Spleen (tissue), 11 donors: ENCODE measurements at regions not wholly inside any gene's neighbourhood (a gene's known extent, or its start where the extent isn't known, plus 50 kb on each side); places are given as distances from the start of the nearest gene placed in this dataset.

Experiments used
- DNase-seq: peaks from one replicate; pipeline ENCODE4 v3.0.0-alpha.2; 2020
- H3K27ac ChIP-seq, 8 donors: fragments of 200-600 bp; sonication (generic) in 7 of 8; 1 replicate in 4 of 8; 2 replicates in 4 of 8; pipeline versions ENCODE4 v1.5.0 to v1.8.0; 2016 to 2021; ENCODE audit warnings: inconsistent platforms in 4 of 8, mild to moderate bottlenecking in 4 of 8, moderate library complexity in 1 of 8
- H3K27me3 ChIP-seq, 7 donors: fragments of 200-600 bp; sonication (generic) in 6 of 7; replicated peaks in 1 of 7; 1 replicate in 4 of 7; 2 replicates in 3 of 7; pipeline versions ENCODE4 v1.5.0 to v1.8.0; 2016 to 2021; ENCODE audit warnings: inconsistent platforms in 3 of 7, mild to moderate bottlenecking in 1 of 7
- H3K36me3 ChIP-seq, 6 donors: fragments of 200-600 bp; sonication (generic) in 5 of 6; 1 replicate in 4 of 6; 2 replicates in 2 of 6; pipeline versions ENCODE4 v1.5.0 to v1.8.0; 2016 to 2021; ENCODE audit warnings: inconsistent platforms in 2 of 6
- H3K4me1 ChIP-seq, 6 donors: fragments of 200-600 bp; sonication (generic) in 5 of 6; 1 replicate in 3 of 6; 2 replicates in 3 of 6; pipeline versions ENCODE4 v1.5.0 to v1.8.0; 2016 to 2021; ENCODE audit warnings: inconsistent platforms in 3 of 6
- H3K4me3 ChIP-seq, 8 donors: fragments of 200-600 bp; sonication (generic) in 7 of 8; 1 replicate in 4 of 8; 2 replicates in 4 of 8; pipeline versions ENCODE4 v1.5.0 to v1.8.0; 2016 to 2021; ENCODE audit warnings: inconsistent platforms in 4 of 8, mild to moderate bottlenecking in 4 of 8, moderate library complexity in 2 of 8
- H3K9me3 ChIP-seq, 8 donors: fragments of 200-600 bp; sonication (generic) in 7 of 8; 1 replicate in 4 of 8; 2 replicates in 4 of 8; pipeline versions ENCODE4 v1.5.0 to v1.8.0; 2016 to 2021; ENCODE audit warnings: inconsistent platforms in 4 of 8
- POLR2A ChIP-seq, 3 donors: fragments of 450-650 bp; IDR thresholded peaks; one replicate each; pipeline ENCODE4 v1.5.1; 2017; ENCODE audit warnings: antibody characterized with exemption in 3 of 3, mild to moderate bottlenecking in 1 of 3
- POLR2AphosphoS5 ChIP-seq, 3 donors: sonication (generic); formaldehyde crosslinking; IDR thresholded peaks; one replicate each; pipeline ENCODE4 v1.5.1; 2017; ENCODE audit warnings: antibody characterized with exemption in 3 of 3
- WGBS, 5 donors: extraction: QIAGEN DNeasy Blood & Tissue Kit in 3 of 5; methylation state at CpG; one replicate each; pipeline versions ENCODE4 v1.1.5 to v1.1.7; 2013 to 2018; 5-methylcytosine and 5-hydroxymethylcytosine counted together
- intact Hi-C: fragments of 100-400 bp; cut with DNase I; formaldehyde crosslinking; loops from one replicate; pipeline ENCODE4 v1.15.0; 2023; ENCODE audit warnings: low total_unique reads
- TF ChIP-seq, protein P1 (sequence below), 11 experiments: fragments of 200-600 bp in 7 of 11; fragments of 450-650 bp in 4 of 11; sonication (generic) in 4 of 11; IDR thresholded peaks in 8 of 11; conservative IDR thresholded peaks in 3 of 11; 1 replicate in 7 of 11; 2 replicates in 4 of 11; pipeline versions ENCODE4 v1.4.0 to v1.8.0; 2016 to 2021; ENCODE audit warnings: antibody characterized with exemption in 11 of 11, inconsistent platforms in 4 of 11, mild to moderate bottlenecking in 1 of 11
- donor health status: healthy with polysubstance abuse.
- donor health status: DM: no; HTN: no; CAD: no; lungs with moderate emphysema.
- donor health status: DM: no; HTN: no; CAD: no.
- donor health status: Bipolar disorder and iron deficiency.
- donor health status: healthy.
- donor health status: DM: no; HTN: no; CAD: no.
- donor health status: DM: yes; HTN: yes; CAD: no.

DNA sequence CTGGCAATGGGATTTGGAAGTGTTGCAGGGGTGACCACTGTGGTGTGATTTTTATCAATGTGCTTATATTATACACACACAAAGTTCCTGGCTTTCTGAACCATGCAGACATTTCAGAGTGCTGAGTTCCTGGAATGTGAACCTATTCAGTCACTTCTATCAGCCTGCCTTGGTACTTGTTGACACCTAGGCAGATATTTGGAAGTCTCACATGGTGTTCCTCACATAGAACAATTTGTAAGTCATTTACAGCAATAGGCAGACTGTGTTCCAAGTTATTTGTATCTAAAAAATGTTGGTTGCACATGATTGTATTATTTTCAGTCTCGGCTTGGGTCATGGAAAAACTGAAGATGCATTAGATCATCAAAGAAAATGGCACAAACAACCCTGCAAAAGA lies 182.2 kb downstream of the SREK1 start:
- H3K4me3 ChIP-seq, result no peak overlapping the region
- no peaks in the 10 kb centered on the region for H3K4me1 ChIP-seq
- H3K9me3 ChIP-seq, result no peaks in the 10 kb centered on the region
- 69 to 88% (median 76%) methylated on average over 1 of the region's 1 CpG for WGBS, 5 donors
- H3K27ac ChIP-seq, result no peak overlapping the region
- no peaks in the 10 kb centered on the region for H3K36me3 ChIP-seq
- TF ChIP-seq, protein P1, sequence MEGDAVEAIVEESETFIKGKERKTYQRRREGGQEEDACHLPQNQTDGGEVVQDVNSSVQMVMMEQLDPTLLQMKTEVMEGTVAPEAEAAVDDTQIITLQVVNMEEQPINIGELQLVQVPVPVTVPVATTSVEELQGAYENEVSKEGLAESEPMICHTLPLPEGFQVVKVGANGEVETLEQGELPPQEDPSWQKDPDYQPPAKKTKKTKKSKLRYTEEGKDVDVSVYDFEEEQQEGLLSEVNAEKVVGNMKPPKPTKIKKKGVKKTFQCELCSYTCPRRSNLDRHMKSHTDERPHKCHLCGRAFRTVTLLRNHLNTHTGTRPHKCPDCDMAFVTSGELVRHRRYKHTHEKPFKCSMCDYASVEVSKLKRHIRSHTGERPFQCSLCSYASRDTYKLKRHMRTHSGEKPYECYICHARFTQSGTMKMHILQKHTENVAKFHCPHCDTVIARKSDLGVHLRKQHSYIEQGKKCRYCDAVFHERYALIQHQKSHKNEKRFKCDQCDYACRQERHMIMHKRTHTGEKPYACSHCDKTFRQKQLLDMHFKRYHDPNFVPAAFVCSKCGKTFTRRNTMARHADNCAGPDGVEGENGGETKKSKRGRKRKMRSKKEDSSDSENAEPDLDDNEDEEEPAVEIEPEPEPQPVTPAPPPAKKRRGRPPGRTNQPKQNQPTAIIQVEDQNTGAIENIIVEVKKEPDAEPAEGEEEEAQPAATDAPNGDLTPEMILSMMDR (IDR thresholded peaks at IDR 0.05 in 8 of 11, conservative IDR thresholded peaks at IDR 0.05 in 3 of 11), result no peak
- TF ChIP-seq POLR2AphosphoS5 (IDR thresholded peaks at IDR 0.05) (no peak), POLR2A (IDR thresholded peaks at IDR 0.05) (no peak)
- intact Hi-C loops, result no loop called here
- H3K27me3 ChIP-seq, result peaks cover 0 to 5% (median 0%) of the 10 kb centered on the region in 7 donors
- no peak for DNase-seq

DNA sequence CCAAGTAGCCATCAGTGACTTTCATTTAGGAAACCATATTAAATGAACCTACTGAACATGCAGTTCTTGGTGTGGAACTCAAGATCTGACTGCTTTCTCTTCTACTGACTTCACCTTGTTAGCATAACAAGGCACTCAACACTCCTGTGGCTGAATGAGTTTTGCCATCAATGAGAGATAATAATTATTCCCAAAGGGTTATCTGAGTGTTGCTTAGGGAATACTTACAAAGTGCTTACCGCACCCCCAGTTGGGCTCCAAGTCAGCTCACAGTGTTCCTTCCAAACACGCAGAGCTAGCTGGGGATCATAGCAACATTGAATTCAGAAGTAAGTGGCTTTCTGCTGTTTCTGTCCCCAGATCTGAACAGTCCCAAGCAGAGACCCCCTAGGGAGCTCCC lies 182.9 kb downstream of the SREK1 start:
- TF ChIP-seq POLR2AphosphoS5 (IDR thresholded peaks at IDR 0.05) (no peak), POLR2A (IDR thresholded peaks at IDR 0.05) (no peak)
- TF ChIP-seq, protein P1 (IDR thresholded peaks at IDR 0.05 in 8 of 11, conservative IDR thresholded peaks at IDR 0.05 in 3 of 11), result no peak
- Histone ChIP-seq H3K9me3 (no peaks in the 10 kb centered on the region), H3K27me3 (no peaks in the 10 kb centered on the region), H3K36me3 (no peaks in the 10 kb centered on the region), H3K4me3 (no peak overlapping the region), H3K4me1 (no peaks in the 10 kb centered on the region), H3K27ac (no peak overlapping the region)
- no peak for DNase-seq
- 72 to 100% (median 93%) methylated on average over 2 of the region's 2 CpGs for WGBS, 5 donors
- intact Hi-C loops, result no loop called here

DNA sequence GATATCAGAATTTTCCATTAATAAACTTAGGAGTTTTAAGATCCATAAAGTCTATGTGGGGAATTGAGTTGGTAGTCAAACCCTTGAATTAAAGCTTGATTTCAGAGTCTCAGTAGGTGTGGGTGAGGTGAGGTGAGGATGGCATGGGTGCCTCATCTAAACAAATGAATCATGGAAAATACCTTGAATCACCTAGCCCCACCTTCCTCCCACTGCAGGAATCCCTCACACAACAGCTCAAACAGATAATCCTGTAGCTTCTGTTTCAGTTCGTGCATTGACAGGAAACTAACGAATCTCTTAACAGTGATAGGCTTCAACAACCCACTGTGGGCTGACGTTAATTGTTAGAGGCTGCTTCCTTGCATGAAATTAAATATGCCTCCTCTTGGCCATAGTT lies 185.0 kb downstream of the SREK1 start:
- DNase-seq, result no peak
- no peaks in the 10 kb centered on the region for H3K36me3 ChIP-seq
- no peaks in the 10 kb centered on the region for H3K27me3 ChIP-seq
- no peaks in the 10 kb centered on the region for H3K4me1 ChIP-seq
- 64 to 81% (median 74%) methylated on average over 3 of the region's 3 CpGs for WGBS, 5 donors
- H3K27ac ChIP-seq, result no peak overlapping the region
- H3K4me3 ChIP-seq, result no peak overlapping the region
- TF ChIP-seq POLR2A (IDR thresholded peaks at IDR 0.05), result no peak
- TF ChIP-seq POLR2AphosphoS5 (IDR thresholded peaks at IDR 0.05), result no peak
- TF ChIP-seq, protein P1 (IDR thresholded peaks at IDR 0.05 in 8 of 11, conservative IDR thresholded peaks at IDR 0.05 in 3 of 11), result no peak
- no peaks in the 10 kb centered on the region for H3K9me3 ChIP-seq
- intact Hi-C loops, result no loop called here

DNA sequence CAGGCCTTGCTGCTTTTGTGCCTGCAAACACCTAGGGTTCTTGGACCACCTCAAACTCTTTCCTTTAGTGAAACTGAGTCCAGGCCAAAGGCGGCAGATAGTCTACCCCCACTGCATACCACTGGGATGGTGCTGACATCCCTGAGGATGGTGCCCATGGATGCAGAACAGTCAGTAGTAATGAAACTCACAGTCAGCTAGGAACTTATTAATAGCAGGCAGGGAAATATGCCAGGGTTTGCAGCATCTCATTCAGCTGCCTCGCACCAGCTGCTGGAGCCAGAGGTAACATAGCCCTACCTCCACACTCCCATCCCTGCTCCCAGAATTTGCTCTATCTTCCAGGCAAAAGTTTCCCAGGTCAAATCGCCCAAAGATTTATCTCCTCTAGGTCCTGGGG lies 189.1 kb downstream of the SREK1 start:
- WGBS, 5 donors, result 80 to 92% (median 88%) methylated on average over 3 of the region's 3 CpGs
- intact Hi-C loops, result no loop called here
- H3K9me3 ChIP-seq, result no peaks in the 10 kb centered on the region
- H3K36me3 ChIP-seq, result no peaks in the 10 kb centered on the region
- DNase-seq, result no peak
- peaks cover 0 to 22% (median 0%) of the 10 kb centered on the region in 7 donors for H3K27me3 ChIP-seq
- H3K4me3 ChIP-seq, result no peak overlapping the region
- H3K27ac ChIP-seq, result no peak overlapping the region
- no peaks in the 10 kb centered on the region for H3K4me1 ChIP-seq
- TF ChIP-seq POLR2A (IDR thresholded peaks at IDR 0.05) (no peak), POLR2AphosphoS5 (IDR thresholded peaks at IDR 0.05) (no peak)
- TF ChIP-seq, protein P1 (IDR thresholded peaks at IDR 0.05 in 8 of 11, conservative IDR thresholded peaks at IDR 0.05 in 3 of 11), result no peak
